Testis (tissue), 2 donors: ENCODE measurements at regions not wholly inside any gene's neighbourhood (a gene's known extent, or its start where the extent isn't known, plus 50 kb on each side); places are given as distances from the start of the nearest gene placed in this dataset.
"Not testable (repeated sequence)": the region's sequence is repeated elsewhere in the genome, so short reads cannot be mapped to it uniquely, and the experiment has no call there.

Experiments used
- POLR2A ChIP-seq: fragments of 450-650 bp; IDR thresholded peaks from one replicate; pipeline ENCODE4 v1.6.1; 2017; ENCODE audit warnings: antibody characterized with exemption, mild to moderate bottlenecking, moderate library complexity
- TF ChIP-seq, protein P1 (sequence below), 3 experiments: fragments of 450-650 bp in 2 of 3; fragments of 200-600 bp in 1 of 3; sonication (generic) in 1 of 3; IDR thresholded peaks; one replicate each; pipeline ENCODE4 v1.5.1; 2016 to 2019; ENCODE audit warnings: antibody characterized with exemption in 3 of 3, mild to moderate bottlenecking in 2 of 3, moderate library complexity in 1 of 3

DNA sequence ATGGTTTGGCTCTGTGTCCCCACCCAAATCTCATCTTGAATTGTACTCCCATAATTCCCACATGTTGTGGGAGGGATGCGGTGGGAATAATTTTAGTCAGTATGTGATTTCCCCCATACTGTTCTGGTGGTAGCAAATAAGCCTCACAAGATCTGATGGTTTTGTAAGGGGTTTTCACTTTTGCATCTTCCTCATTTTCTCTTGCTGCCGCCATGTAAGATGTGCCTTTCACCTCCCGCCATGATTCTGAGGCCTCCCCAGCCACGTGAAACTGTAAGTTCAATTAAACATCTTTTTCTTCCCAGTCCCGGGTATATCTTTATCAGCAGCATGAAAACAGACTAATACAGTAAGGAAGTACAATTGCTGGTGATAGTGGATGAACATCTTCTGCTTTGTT lies 269.9 kb upstream of the NR2F2 start:
- TF ChIP-seq, protein P1, sequence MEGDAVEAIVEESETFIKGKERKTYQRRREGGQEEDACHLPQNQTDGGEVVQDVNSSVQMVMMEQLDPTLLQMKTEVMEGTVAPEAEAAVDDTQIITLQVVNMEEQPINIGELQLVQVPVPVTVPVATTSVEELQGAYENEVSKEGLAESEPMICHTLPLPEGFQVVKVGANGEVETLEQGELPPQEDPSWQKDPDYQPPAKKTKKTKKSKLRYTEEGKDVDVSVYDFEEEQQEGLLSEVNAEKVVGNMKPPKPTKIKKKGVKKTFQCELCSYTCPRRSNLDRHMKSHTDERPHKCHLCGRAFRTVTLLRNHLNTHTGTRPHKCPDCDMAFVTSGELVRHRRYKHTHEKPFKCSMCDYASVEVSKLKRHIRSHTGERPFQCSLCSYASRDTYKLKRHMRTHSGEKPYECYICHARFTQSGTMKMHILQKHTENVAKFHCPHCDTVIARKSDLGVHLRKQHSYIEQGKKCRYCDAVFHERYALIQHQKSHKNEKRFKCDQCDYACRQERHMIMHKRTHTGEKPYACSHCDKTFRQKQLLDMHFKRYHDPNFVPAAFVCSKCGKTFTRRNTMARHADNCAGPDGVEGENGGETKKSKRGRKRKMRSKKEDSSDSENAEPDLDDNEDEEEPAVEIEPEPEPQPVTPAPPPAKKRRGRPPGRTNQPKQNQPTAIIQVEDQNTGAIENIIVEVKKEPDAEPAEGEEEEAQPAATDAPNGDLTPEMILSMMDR (IDR thresholded peaks at IDR 0.05): not testable (repeated sequence)
- not testable (repeated sequence) for TF ChIP-seq POLR2A
